Gastrocnemius medialis (tissue), 4 donors: ENCODE measurements at regions not wholly inside any gene's neighbourhood (a gene's known extent, or its start where the extent isn't known, plus 50 kb on each side); places are given as distances from the start of the nearest gene placed in this dataset.

Source experiments
- CTCF ChIP-seq, 5 experiments: fragments of 450-650 bp in 3 of 5; fragments of 200-600 bp in 2 of 5; sonication (generic) in 2 of 5; IDR thresholded peaks in 4 of 5; conservative IDR thresholded peaks in 1 of 5; 1 replicate in 4 of 5; 2 replicates in 1 of 5; pipeline ENCODE4 v1.5.1; 2016 to 2019; ENCODE audit warnings: antibody characterized with exemption in 5 of 5, mild to moderate bottlenecking in 3 of 5, moderate library complexity in 3 of 5
- POLR2A ChIP-seq, 2 donors: fragments of 450-650 bp; IDR thresholded peaks; one replicate each; pipeline ENCODE4 v1.6.1; 2017; ENCODE audit warnings: antibody characterized with exemption in 2 of 2, mild to moderate bottlenecking in 2 of 2, moderate library complexity in 2 of 2

DNA sequence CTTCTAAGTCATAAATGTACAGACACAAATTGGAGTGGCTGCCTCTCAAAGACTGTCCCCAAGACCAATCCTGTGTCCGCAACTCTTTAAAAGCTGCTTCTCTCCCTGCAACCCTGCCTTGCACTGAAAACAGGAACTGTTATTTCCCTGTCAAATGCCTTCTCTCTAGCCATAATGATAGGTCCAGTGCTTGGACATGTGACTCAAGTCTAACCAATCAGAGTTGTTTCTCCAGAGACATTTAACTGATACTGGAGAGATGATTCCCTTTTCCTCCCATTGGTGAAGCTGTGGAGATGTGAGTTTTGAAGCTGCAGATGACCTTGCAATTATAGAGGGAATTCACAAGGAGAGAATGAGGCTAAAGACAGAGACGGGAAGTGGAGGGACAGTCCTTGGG lies 253.3 kb upstream of the CDH5 start:
- TF ChIP-seq POLR2A (IDR thresholded peaks at IDR 0.05) (no peak), CTCF (IDR thresholded peaks at IDR 0.05 in 4 of 5, conservative IDR thresholded peaks at IDR 0.05 in 1 of 5) (no peak)
